ENCODE measurements at regions not wholly inside any gene's neighbourhood (a gene's known extent, or its start where the extent isn't known, plus 50 kb on each side); places are given as distances from the start of the nearest gene placed in this dataset.
"Not testable (repeated sequence)": the region's sequence is repeated elsewhere in the genome, so short reads cannot be mapped to it uniquely, and the experiment has no call there.

DNA sequence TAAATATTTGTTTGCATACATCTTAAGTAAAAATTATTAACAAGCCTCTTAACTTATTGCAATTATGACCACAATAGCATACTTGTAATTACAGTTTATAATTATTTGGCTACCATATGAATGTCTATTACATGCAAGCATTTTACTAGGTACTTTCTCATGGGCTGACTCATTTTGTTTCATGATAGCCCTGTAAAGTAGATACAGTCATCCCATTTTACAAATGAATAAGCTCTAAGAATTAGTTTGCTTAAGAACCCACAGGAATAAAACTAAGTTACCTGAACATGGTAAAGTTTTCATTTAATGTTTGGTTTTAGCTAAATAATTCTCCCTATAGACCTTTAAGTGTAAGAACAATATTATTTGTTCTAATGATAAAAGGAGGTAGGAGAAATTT, 126.6 kb upstream of the IZUMO3 start:
- no peaks in the 10 kb centered on the region for H3K27me3 Mint-ChIP-seq
- H3K9me3 Mint-ChIP-seq: peaks cover 18% of the 10 kb centered on the region
- no peaks in the 10 kb centered on the region for H3K4me1 Mint-ChIP-seq (ENCODE audit: low read depth)
- Histone ChIP-seq H3K36me3 (ENCODE audit: insufficient read depth, low read length) (no peaks in the 10 kb centered on the region), H3K27me3 (ENCODE audit: control insufficient read depth in 1 of 2, insufficient read depth in 2 of 2, low read length in 2 of 2) (no peaks in the 10 kb centered on the region), H3K9me3 (ENCODE audit: control insufficient read depth in 1 of 2, insufficient read depth in 1 of 2, low read length in 2 of 2) (peaks cover 6 to 17% of the 10 kb centered on the region in 2 experiments), H3K27ac (ENCODE audit: low read depth in 1 of 2, low read length in 2 of 2) (no peak overlapping the region), H3K4me1 (ENCODE audit: insufficient read depth, low read length) (no peaks in the 10 kb centered on the region), H3K4me3 (ENCODE audit: low read length) (no peak overlapping the region)
- DNase-seq: no peak
- H3K36me3 Mint-ChIP-seq (ENCODE audit: low read depth): no peaks in the 10 kb centered on the region
- H3K27ac Mint-ChIP-seq: no peak overlapping the region
- TF ChIP-seq, protein P1, sequence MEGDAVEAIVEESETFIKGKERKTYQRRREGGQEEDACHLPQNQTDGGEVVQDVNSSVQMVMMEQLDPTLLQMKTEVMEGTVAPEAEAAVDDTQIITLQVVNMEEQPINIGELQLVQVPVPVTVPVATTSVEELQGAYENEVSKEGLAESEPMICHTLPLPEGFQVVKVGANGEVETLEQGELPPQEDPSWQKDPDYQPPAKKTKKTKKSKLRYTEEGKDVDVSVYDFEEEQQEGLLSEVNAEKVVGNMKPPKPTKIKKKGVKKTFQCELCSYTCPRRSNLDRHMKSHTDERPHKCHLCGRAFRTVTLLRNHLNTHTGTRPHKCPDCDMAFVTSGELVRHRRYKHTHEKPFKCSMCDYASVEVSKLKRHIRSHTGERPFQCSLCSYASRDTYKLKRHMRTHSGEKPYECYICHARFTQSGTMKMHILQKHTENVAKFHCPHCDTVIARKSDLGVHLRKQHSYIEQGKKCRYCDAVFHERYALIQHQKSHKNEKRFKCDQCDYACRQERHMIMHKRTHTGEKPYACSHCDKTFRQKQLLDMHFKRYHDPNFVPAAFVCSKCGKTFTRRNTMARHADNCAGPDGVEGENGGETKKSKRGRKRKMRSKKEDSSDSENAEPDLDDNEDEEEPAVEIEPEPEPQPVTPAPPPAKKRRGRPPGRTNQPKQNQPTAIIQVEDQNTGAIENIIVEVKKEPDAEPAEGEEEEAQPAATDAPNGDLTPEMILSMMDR (IDR thresholded peaks at IDR 0.05): no peak
- ChIA-PET CTCF (no interaction called here), POLR2A (no interaction called here)
- no peak for ATAC-seq (ENCODE audit: poor library complexity)
- intact Hi-C loops (cut with DNase I, micrococcal nuclease): no loop called here
- no peak overlapping the region for H3K4me3 Mint-ChIP-seq

- TF ChIP-seq, protein P1 (IDR thresholded peaks at IDR 0.05): no peak
- POLR2A ChIA-PET: no interaction called here
- no peaks in the 10 kb centered on the region for H3K27me3 Mint-ChIP-seq
These were observed 111.7 kb upstream of the IZUMO3 start for GRCh38 chr9:24657387-24657786.

GRCh38 chr9:24652181-24652580, 106.5 kb upstream of the IZUMO3 start:
- Histone ChIP-seq H3K4me3 (ENCODE audit: low read length) (no peak overlapping the region), H3K27ac (ENCODE audit: low read depth in 1 of 2, low read length in 2 of 2) (no peak overlapping the region), H3K27me3 (ENCODE audit: control insufficient read depth in 1 of 2, insufficient read depth in 2 of 2, low read length in 2 of 2) (no peaks in the 10 kb centered on the region), H3K36me3 (ENCODE audit: insufficient read depth, low read length) (no peaks in the 10 kb centered on the region), H3K9me3 (ENCODE audit: control insufficient read depth in 1 of 2, insufficient read depth in 1 of 2, low read length in 2 of 2) (peaks cover 11 to 13% of the 10 kb centered on the region in 2 experiments), H3K4me1 (ENCODE audit: insufficient read depth, low read length) (no peaks in the 10 kb centered on the region)
- Mint-ChIP-seq H3K4me1 (ENCODE audit: low read depth) (no peaks in the 10 kb centered on the region), H3K36me3 (ENCODE audit: low read depth) (no peaks in the 10 kb centered on the region), H3K9me3 (peaks cover 8% of the 10 kb centered on the region), H3K27me3 (no peaks in the 10 kb centered on the region), H3K4me3 (no peak overlapping the region), H3K27ac (no peak overlapping the region)
- intact Hi-C loops (cut with DNase I, micrococcal nuclease): no loop called here
- no peak for DNase-seq
- TF ChIP-seq, protein P1 (IDR thresholded peaks at IDR 0.05): no peak
- ChIA-PET CTCF (no interaction called here), POLR2A (no interaction called here)
- ATAC-seq (ENCODE audit: poor library complexity): no peak

More at GRCh38 chr9:24657387-24657786, 111.7 kb upstream of the IZUMO3 start:
- H3K36me3 Mint-ChIP-seq (ENCODE audit: low read depth): no peaks in the 10 kb centered on the region
- Histone ChIP-seq H3K4me1 (ENCODE audit: insufficient read depth, low read length) (no peaks in the 10 kb centered on the region), H3K36me3 (ENCODE audit: insufficient read depth, low read length) (no peaks in the 10 kb centered on the region), H3K4me3 (ENCODE audit: low read length) (no peak overlapping the region), H3K27me3 (ENCODE audit: control insufficient read depth in 1 of 2, insufficient read depth in 2 of 2, low read length in 2 of 2) (no peaks in the 10 kb centered on the region), H3K9me3 (ENCODE audit: control insufficient read depth in 1 of 2, insufficient read depth in 1 of 2, low read length in 2 of 2) (peaks cover 0 to 3% of the 10 kb centered on the region in 2 experiments), H3K27ac (ENCODE audit: low read depth in 1 of 2, low read length in 2 of 2) (no peak overlapping the region)
- intact Hi-C loops (cut with DNase I, micrococcal nuclease): no loop called here
- no peak overlapping the region for H3K27ac Mint-ChIP-seq
- no peak overlapping the region for H3K4me3 Mint-ChIP-seq
- DNase-seq (no peak), ATAC-seq (ENCODE audit: poor library complexity) (no peak)
- H3K4me1 Mint-ChIP-seq (ENCODE audit: low read depth): no peaks in the 10 kb centered on the region
- H3K9me3 Mint-ChIP-seq: peaks cover 18% of the 10 kb centered on the region
- CTCF ChIA-PET: no interaction called here

DNA sequence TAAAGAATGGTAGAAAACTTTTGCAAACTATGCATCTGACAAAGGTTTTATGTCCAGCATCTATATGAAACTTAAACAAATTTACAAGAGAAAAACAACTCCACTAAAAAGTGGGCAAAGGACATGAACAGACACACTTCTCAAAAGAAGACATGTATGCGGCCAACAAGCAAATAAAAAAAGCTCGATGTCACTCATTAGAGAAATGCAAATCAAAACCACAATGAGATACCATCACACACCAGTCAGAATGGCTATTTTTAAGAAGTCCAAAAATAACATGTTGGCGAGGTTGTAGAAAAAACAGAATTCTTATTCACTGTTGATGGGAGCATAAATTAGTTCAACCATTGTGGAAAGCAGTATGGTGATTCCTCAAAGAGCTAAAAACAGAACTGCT, 83.1 kb upstream of the IZUMO3 start:
- peaks cover 24% of the 10 kb centered on the region for H3K9me3 Mint-ChIP-seq
- H3K4me1 Mint-ChIP-seq (ENCODE audit: low read depth): not testable (repeated sequence)

More for the DNA sequence above, 83.1 kb upstream of the IZUMO3 start:
- DNase-seq; H3K27ac Mint-ChIP-seq; POLR2A ChIA-PET; H3K27ac ChIP-seq (ENCODE audit: low read depth in 1 of 2, low read length in 2 of 2); H3K27me3 ChIP-seq (ENCODE audit: control insufficient read depth in 1 of 2, insufficient read depth in 2 of 2, low read length in 2 of 2); ATAC-seq (ENCODE audit: poor library complexity); H3K4me1 ChIP-seq (ENCODE audit: insufficient read depth, low read length); H3K4me3 Mint-ChIP-seq; CTCF ChIA-PET; H3K36me3 Mint-ChIP-seq (ENCODE audit: low read depth); H3K27me3 Mint-ChIP-seq; intact Hi-C loops (cut with DNase I, micrococcal nuclease); H3K9me3 ChIP-seq (ENCODE audit: control insufficient read depth in 1 of 2, insufficient read depth in 1 of 2, low read length in 2 of 2); H3K4me3 ChIP-seq (ENCODE audit: low read length); H3K36me3 ChIP-seq (ENCODE audit: insufficient read depth, low read length): not testable (repeated sequence)

Data from CD4-positive, alpha-beta T cell (primary cell).